GM12878 (cell line): ENCODE measurements at regions not wholly inside any gene's neighbourhood (a gene's known extent, or its start where the extent isn't known, plus 50 kb on each side); places are given as distances from the start of the nearest gene placed in this dataset.
A peak's percentile ranks its signal among the peaks of the same experiment; 100 is the strongest.

Experiments
- ATAC-seq: fragments of 200-7000 bp; cut with Tn5 transposase; 3 replicates; pipeline ENCODE4 v1.9.1; 2020; ENCODE audit warnings: mild to moderate bottlenecking, moderate library complexity
- BruUV-seq: library from RNA; stranded (reverse); fragments of 400-500 nt; replicated peaks from 2 replicates; lab custom pipeline; 2021; lab: Mats Ljungman, UMichigan
- CTCF ChIA-PET: fragments of 300-600 bp; sonication (Branson Sonifier 250); formaldehyde crosslinking; extraction: SDS; loops from one replicate; lab custom pipeline; 2021; ENCODE audit warnings: inconsistent platforms; lab: Yijun Ruan, JAX
- POLR2A ChIA-PET: fragments of 350-600 bp; formaldehyde crosslinking; extraction: SDS; loops from one replicate; lab custom pipeline; 2021; ENCODE audit warnings: inconsistent platforms; lab: Charles Lee
- RAD21 ChIA-PET: fragments of 300-600 bp; sonication (Branson Sonifier 250); formaldehyde crosslinking; loops from one replicate; lab custom pipeline; 2023; ENCODE audit warnings: antibody characterized with exemption; ENCODE audit not compliant: unreplicated experiment; lab: Charles Lee
- SMC1A ChIA-PET: fragments of 300-600 bp; sonication (Branson Sonifier 250); formaldehyde crosslinking; loops from one replicate; lab custom pipeline; 2023; ENCODE audit not compliant: unreplicated experiment, uncharacterized antibody; lab: Charles Lee
- DNase-seq: peaks from one replicate; pipeline ENCODE4 v3.0.0-alpha.2; 2011; ENCODE audit warnings: low read depth, low spot score
- FAIRE-seq: peaks from 3 replicates; lab custom pipeline; 2011; peaks lifted over from hg19 to GRCh38; lab: Jason Lieb, UNC
- H2AFZ ChIP-seq: 2 replicates; pipeline ENCODE4 v1.6.0; 2011; ENCODE audit warnings: low read depth, low read length, control low read depth; ENCODE audit not compliant: control insufficient read depth
- H3K27ac ChIP-seq: 2 replicates; pipeline ENCODE4 v1.5.1; 2011; ENCODE audit warnings: control low read depth; ENCODE audit not compliant: control insufficient read depth, insufficient read depth
- H3K27me3 ChIP-seq, 2 experiments: replicated peaks in 1 of 2; 2 replicates each; pipeline versions ENCODE4 v1.6.0 to v1.6.1; 2011; ENCODE audit warnings: low read length in 1 of 2; ENCODE audit not compliant: control insufficient read depth in 2 of 2, insufficient read depth in 2 of 2
- H3K36me3 ChIP-seq, 2 experiments: 2 replicates each; pipeline ENCODE4 v1.5.1; 2011; ENCODE audit warnings: low read length in 1 of 2; ENCODE audit not compliant: control insufficient read depth in 2 of 2, insufficient read depth in 2 of 2
- H3K4me1 ChIP-seq: 2 replicates; pipeline ENCODE4 v1.6.1; 2011; ENCODE audit warnings: mild to moderate bottlenecking, low read length, moderate library complexity, mixed read lengths; ENCODE audit not compliant: control insufficient read depth, insufficient read depth
- H3K4me2 ChIP-seq: 2 replicates; pipeline ENCODE4 v1.6.0; 2011; ENCODE audit warnings: control low read depth; ENCODE audit not compliant: control insufficient read depth, insufficient read depth
- H3K4me3 ChIP-seq: fragments of 200-600 bp; sonication (generic); 2 replicates; pipeline ENCODE4 v1.5.1; 2016
- H3K79me2 ChIP-seq: 2 replicates; pipeline ENCODE4 v1.6.0; 2011; ENCODE audit warnings: low read length; ENCODE audit not compliant: control insufficient read depth, insufficient read depth
- H3K9ac ChIP-seq: 2 replicates; pipeline ENCODE4 v1.8.0; 2011; ENCODE audit warnings: low read length, control low read depth, mixed read lengths; ENCODE audit not compliant: control insufficient read depth, insufficient read depth
- H3K9me3 ChIP-seq: replicated peaks from 3 replicates; pipeline ENCODE4 v1.5.1; 2011; ENCODE audit warnings: mild to moderate bottlenecking, low read length; ENCODE audit not compliant: control insufficient read depth, insufficient read depth
- H4K20me1 ChIP-seq: 2 replicates; pipeline ENCODE4 v1.6.0; 2011; ENCODE audit not compliant: control insufficient read depth, insufficient read depth
- ASH2L ChIP-seq: fragments of 300-600, 200-600 bp; sonication (generic); IDR thresholded peaks from 2 replicates; pipeline ENCODE4 v1.6.1; 2017; ENCODE audit warnings: low read depth, mild to moderate bottlenecking, borderline replicate concordance
- ESRRA ChIP-seq: IDR thresholded peaks from 2 replicates; pipeline ENCODE4 v1.6.1; 2012; ENCODE audit warnings: mild to moderate bottlenecking, low read length, improper control_type of control experiment
- IKZF1 ChIP-seq: fragments of 450-650 bp; conservative IDR thresholded peaks from 2 replicates; pipeline ENCODE4 v1.6.1; 2017; ENCODE audit warnings: antibody characterized with exemption, mild to moderate bottlenecking
- MTA2 ChIP-seq: fragments of 450-650 bp; IDR thresholded peaks from 2 replicates; pipeline ENCODE4 v1.6.1; 2016; ENCODE audit warnings: low read depth, mild to moderate bottlenecking, moderate library complexity
- MYB ChIP-seq: fragments of 150-350 bp; IDR thresholded peaks from 2 replicates; pipeline ENCODE4 v1.6.1; 2014; ENCODE audit warnings: mild to moderate bottlenecking, low read depth, low read length, borderline replicate concordance
- MYC ChIP-seq: IDR thresholded peaks from 2 replicates; pipeline ENCODE4 v1.6.1; 2011; ENCODE audit warnings: mild to moderate bottlenecking, low read length, moderate library complexity, inconsistent platforms; ENCODE audit not compliant: insufficient read depth, insufficient replicate concordance, insufficient read length, severe bottlenecking
- SIN3A ChIP-seq: IDR thresholded peaks from 2 replicates; pipeline ENCODE4 v1.6.1; 2012; ENCODE audit warnings: low read depth, low read length, improper control_type of control experiment
- SMARCA5 ChIP-seq: fragments of 450-650 bp; IDR thresholded peaks from 2 replicates; pipeline ENCODE4 v1.6.1; 2017; ENCODE audit warnings: mild to moderate bottlenecking
- SPI1 ChIP-seq: IDR thresholded peaks from 2 replicates; pipeline ENCODE4 v1.6.1; 2011; ENCODE audit warnings: low read depth, mild to moderate bottlenecking, low read length, moderate library complexity, borderline replicate concordance; ENCODE audit not compliant: insufficient read depth
- ZNF384 ChIP-seq: IDR thresholded peaks from 2 replicates; pipeline ENCODE4 v1.6.1; 2012; ENCODE audit warnings: low read depth, mild to moderate bottlenecking, low read length, improper control_type of control experiment, borderline replicate concordance
- ZSCAN29 ChIP-seq: fragments of 450-650 bp; IDR thresholded peaks from 2 replicates; pipeline ENCODE4 v1.6.1; 2017; ENCODE audit warnings: mild to moderate bottlenecking, moderate library complexity
- WGBS: methylation state at CpG from one replicate; pipeline ENCODE4 v1.1.6; 2016; ENCODE audit warnings: low lambda C conversion rate; ENCODE audit not compliant: insufficient replicate concordance, insufficient coverage; ENCODE audit errors: missing lambda C conversion rate; 5-methylcytosine and 5-hydroxymethylcytosine counted together
- in situ Hi-C: fragments of 300-500 bp; cut with MboI; formaldehyde crosslinking; loops from 9 replicates; pipeline ENCODE4 v1.14.3; 2018; ENCODE audit warnings: mixed read lengths
- intact Hi-C: fragments of 100-400 bp; cut with micrococcal nuclease; formaldehyde crosslinking; loops from one replicate; pipeline ENCODE4 v1.14.2; 2022; ENCODE audit not compliant: unreplicated experiment
- TF ChIP-seq, protein P1 (sequence below): fragments of 450-650 bp; IDR thresholded peaks from 2 replicates; pipeline ENCODE4 v1.6.1; 2017; ENCODE audit warnings: mild to moderate bottlenecking
- TF ChIP-seq, protein P2 (sequence below): fragments of 450-650 bp; IDR thresholded peaks from 2 replicates; pipeline ENCODE4 v1.6.1; 2017; ENCODE audit warnings: mild to moderate bottlenecking, moderate library complexity

DNA sequence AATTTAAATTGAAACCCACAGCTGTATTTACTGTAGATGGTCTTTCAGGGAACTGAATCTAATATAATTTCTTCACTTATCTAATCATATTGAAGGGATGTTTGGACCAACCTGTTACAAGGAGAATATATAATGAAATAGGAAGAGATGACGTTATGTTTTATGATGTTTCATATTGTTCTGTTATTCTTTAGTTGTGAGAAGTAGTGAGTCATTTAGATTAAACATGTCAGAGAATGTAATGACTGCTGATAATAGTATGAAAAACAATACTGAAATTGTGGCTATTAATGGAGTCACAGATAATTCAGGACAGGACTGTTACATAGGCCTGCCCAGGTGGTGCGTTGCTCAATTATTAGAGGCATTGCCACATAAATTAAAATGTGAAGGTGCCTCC lies 1993.4 kb downstream of the EFNA5 start:
- TF ChIP-seq SIN3A: no peak
- no peak for TF ChIP-seq ASH2L
- no peak for TF ChIP-seq ZNF384
- TF ChIP-seq, protein P1, sequence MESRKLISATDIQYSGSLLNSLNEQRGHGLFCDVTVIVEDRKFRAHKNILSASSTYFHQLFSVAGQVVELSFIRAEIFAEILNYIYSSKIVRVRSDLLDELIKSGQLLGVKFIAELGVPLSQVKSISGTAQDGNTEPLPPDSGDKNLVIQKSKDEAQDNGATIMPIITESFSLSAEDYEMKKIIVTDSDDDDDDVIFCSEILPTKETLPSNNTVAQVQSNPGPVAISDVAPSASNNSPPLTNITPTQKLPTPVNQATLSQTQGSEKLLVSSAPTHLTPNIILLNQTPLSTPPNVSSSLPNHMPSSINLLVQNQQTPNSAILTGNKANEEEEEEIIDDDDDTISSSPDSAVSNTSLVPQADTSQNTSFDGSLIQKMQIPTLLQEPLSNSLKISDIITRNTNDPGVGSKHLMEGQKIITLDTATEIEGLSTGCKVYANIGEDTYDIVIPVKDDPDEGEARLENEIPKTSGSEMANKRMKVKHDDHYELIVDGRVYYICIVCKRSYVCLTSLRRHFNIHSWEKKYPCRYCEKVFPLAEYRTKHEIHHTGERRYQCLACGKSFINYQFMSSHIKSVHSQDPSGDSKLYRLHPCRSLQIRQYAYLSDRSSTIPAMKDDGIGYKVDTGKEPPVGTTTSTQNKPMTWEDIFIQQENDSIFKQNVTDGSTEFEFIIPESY: no peak
- no peak for TF ChIP-seq SMARCA5
- TF ChIP-seq ZSCAN29: no peak
- TF ChIP-seq MTA2: no peak
- FAIRE-seq (no peak), ATAC-seq (peak; percentile 17; the same call in 2 of the 3 replicates), DNase-seq (no peak)
- Histone ChIP-seq H3K27me3 (no peaks in the 10 kb centered on the region), H3K36me3 (no peaks in the 10 kb centered on the region), H3K4me2 (no peak overlapping the region), H3K9ac (no peak overlapping the region), H3K4me1 (no peaks in the 10 kb centered on the region), H3K4me3 (no peak overlapping the region), H3K79me2 (no peaks in the 10 kb centered on the region), H3K27ac (no peak overlapping the region), H2AFZ (no peak overlapping the region), H4K20me1 (no peaks in the 10 kb centered on the region), H3K9me3 (no peaks in the 10 kb centered on the region)
- CTCF ChIA-PET: no interaction called here
- in situ Hi-C loops: no loop called here
- POLR2A ChIA-PET: no interaction called here
- RAD21 ChIA-PET: no interaction called here
- WGBS: 20% methylated on average over 2 of the region's 2 CpGs
- SMC1A ChIA-PET: no interaction called here
- no TSS peak for BruUV-seq
- intact Hi-C loops: no loop called here

DNA sequence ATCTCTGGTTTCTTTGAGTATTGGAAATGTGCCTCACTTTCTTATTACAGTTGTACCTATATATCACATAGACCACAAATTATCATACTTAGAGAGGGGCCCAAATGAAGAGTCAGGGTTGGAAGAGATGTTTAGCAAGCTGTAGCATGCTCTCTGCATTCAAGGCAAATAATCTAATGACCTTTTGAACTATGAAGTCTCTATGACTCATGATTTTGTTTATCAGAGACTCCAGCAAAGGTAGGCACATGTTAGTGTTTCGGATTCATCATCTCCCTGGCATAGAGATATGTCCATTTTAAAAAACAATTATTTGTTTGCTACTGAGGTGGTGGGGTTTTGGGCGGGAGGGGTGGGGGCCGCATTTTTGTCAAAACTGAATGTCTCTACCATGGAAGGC lies 2000.1 kb downstream of the EFNA5 start:
- in situ Hi-C loops: no loop called here
- Histone ChIP-seq H2AFZ (no peak overlapping the region), H3K4me2 (no peak overlapping the region), H3K27ac (no peak overlapping the region), H3K27me3 (no peaks in the 10 kb centered on the region), H3K4me3 (no peak overlapping the region), H3K36me3 (no peaks in the 10 kb centered on the region), H3K4me1 (no peaks in the 10 kb centered on the region), H4K20me1 (no peaks in the 10 kb centered on the region), H3K9me3 (no peaks in the 10 kb centered on the region), H3K9ac (no peak overlapping the region), H3K79me2 (no peaks in the 10 kb centered on the region)
- ChIA-PET RAD21 (no interaction called here), CTCF (no interaction called here), SMC1A (no interaction called here), POLR2A (no interaction called here)
- FAIRE-seq (no peak), ATAC-seq (no peak), DNase-seq (no peak)
- intact Hi-C loops: no loop called here
- no TSS peak for BruUV-seq
- 0% methylated on average over 3 of the region's 3 CpGs for WGBS
- no peak for TF ChIP-seq IKZF1
- TF ChIP-seq, protein P2, sequence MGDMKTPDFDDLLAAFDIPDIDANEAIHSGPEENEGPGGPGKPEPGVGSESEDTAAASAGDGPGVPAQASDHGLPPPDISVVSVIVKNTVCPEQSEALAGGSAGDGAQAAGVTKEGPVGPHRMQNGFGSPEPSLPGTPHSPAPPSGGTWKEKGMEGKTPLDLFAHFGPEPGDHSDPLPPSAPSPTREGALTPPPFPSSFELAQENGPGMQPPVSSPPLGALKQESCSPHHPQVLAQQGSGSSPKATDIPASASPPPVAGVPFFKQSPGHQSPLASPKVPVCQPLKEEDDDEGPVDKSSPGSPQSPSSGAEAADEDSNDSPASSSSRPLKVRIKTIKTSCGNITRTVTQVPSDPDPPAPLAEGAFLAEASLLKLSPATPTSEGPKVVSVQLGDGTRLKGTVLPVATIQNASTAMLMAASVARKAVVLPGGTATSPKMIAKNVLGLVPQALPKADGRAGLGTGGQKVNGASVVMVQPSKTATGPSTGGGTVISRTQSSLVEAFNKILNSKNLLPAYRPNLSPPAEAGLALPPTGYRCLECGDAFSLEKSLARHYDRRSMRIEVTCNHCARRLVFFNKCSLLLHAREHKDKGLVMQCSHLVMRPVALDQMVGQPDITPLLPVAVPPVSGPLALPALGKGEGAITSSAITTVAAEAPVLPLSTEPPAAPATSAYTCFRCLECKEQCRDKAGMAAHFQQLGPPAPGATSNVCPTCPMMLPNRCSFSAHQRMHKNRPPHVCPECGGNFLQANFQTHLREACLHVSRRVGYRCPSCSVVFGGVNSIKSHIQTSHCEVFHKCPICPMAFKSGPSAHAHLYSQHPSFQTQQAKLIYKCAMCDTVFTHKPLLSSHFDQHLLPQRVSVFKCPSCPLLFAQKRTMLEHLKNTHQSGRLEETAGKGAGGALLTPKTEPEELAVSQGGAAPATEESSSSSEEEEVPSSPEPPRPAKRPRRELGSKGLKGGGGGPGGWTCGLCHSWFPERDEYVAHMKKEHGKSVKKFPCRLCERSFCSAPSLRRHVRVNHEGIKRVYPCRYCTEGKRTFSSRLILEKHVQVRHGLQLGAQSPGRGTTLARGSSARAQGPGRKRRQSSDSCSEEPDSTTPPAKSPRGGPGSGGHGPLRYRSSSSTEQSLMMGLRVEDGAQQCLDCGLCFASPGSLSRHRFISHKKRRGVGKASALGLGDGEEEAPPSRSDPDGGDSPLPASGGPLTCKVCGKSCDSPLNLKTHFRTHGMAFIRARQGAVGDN: no peak
- TF ChIP-seq ESRRA: no peak
- no peak for TF ChIP-seq MYB
- TF ChIP-seq MYC: no peak
- TF ChIP-seq SPI1: no peak
